ENCODE measurements at regions not wholly inside any gene's neighbourhood (a gene's known extent, or its start where the extent isn't known, plus 50 kb on each side); places are given as distances from the start of the nearest gene placed in this dataset.
"Not testable (repeated sequence)": the region's sequence is repeated elsewhere in the genome, so short reads cannot be mapped to it uniquely, and the experiment has no call there.

- WGBS, 2 donors: 63 to 77% methylated on average over 20 of the region's 20 CpGs
- no peaks in the 10 kb centered on the region for H3K36me3 ChIP-seq (ENCODE audit: low read depth, missing control alignments)
Observed at GRCh38 chr12:74663958-74664357, 126.3 kb downstream of the ATXN7L3B start.

GRCh38 chr12:74665690-74666089 lies 128.1 kb downstream of the ATXN7L3B start:
- H3K4me3 ChIP-seq: no peak overlapping the region
- H3K27ac ChIP-seq: no peak overlapping the region
- no peaks in the 10 kb centered on the region for H3K27me3 ChIP-seq
- no peak for TF ChIP-seq POLR2A (IDR thresholded peaks at IDR 0.05)
- DNase-seq: no peak
- intact Hi-C loops (cut with DNase I; ENCODE audit: low total_unique reads): no loop called here
- H3K36me3 ChIP-seq (ENCODE audit: low read depth, missing control alignments): no peaks in the 10 kb centered on the region
- no peaks in the 10 kb centered on the region for H3K9me3 ChIP-seq
- H3K4me1 ChIP-seq: no peaks in the 10 kb centered on the region

More at GRCh38 chr12:74663958-74664357, 126.3 kb downstream of the ATXN7L3B start:
- DNase-seq: no peak
- Histone ChIP-seq H3K9me3 (no peaks in the 10 kb centered on the region), H3K4me3 (no peak overlapping the region), H3K27ac (no peak overlapping the region), H3K27me3 (no peaks in the 10 kb centered on the region), H3K4me1 (no peaks in the 10 kb centered on the region)
- no peak for TF ChIP-seq CTCF (IDR thresholded peaks at IDR 0.05)
- no peak for TF ChIP-seq POLR2A (IDR thresholded peaks at IDR 0.05)
- intact Hi-C loops (cut with DNase I; ENCODE audit: low total_unique reads): no loop called here

GRCh38 chr12:74671421-74671820 lies 133.8 kb downstream of the ATXN7L3B start:
- no peaks in the 10 kb centered on the region for H3K4me1 ChIP-seq
- WGBS, 2 donors: 57 to 82% methylated on average over 1 of the region's 1 CpG
- H3K4me3 ChIP-seq: no peak overlapping the region
- intact Hi-C loops (cut with DNase I; ENCODE audit: low total_unique reads): no loop called here
- H3K27ac ChIP-seq: no peak overlapping the region
- no peaks in the 10 kb centered on the region for H3K9me3 ChIP-seq
- DNase-seq: no peak
- no peaks in the 10 kb centered on the region for H3K36me3 ChIP-seq (ENCODE audit: low read depth, missing control alignments)
- H3K27me3 ChIP-seq: no peaks in the 10 kb centered on the region
- no peak for TF ChIP-seq CTCF (IDR thresholded peaks at IDR 0.05)
- no peak for TF ChIP-seq POLR2A (IDR thresholded peaks at IDR 0.05)

GRCh38 chr12:74676955-74677354 lies 139.3 kb downstream of the ATXN7L3B start:
- H3K4me3 ChIP-seq; H3K27me3 ChIP-seq; intact Hi-C loops (cut with DNase I; ENCODE audit: low total_unique reads); DNase-seq; H3K4me1 ChIP-seq; H3K27ac ChIP-seq; H3K9me3 ChIP-seq; H3K36me3 ChIP-seq (ENCODE audit: low read depth, missing control alignments): not testable (repeated sequence)
- WGBS, 2 donors: 89 to 92% methylated on average over 4 of the region's 4 CpGs

- Histone ChIP-seq H3K9me3 (no peaks in the 10 kb centered on the region), H3K27me3 (no peaks in the 10 kb centered on the region), H3K4me1 (no peaks in the 10 kb centered on the region), H3K36me3 (ENCODE audit: low read depth, missing control alignments) (no peaks in the 10 kb centered on the region), H3K27ac (no peak overlapping the region), H3K4me3 (no peak overlapping the region)
- TF ChIP-seq POLR2A (IDR thresholded peaks at IDR 0.05): no peak
- no peak for TF ChIP-seq CTCF (IDR thresholded peaks at IDR 0.05)
- no peak for DNase-seq
- intact Hi-C loops (cut with DNase I; ENCODE audit: low total_unique reads): no loop called here
- WGBS, 2 donors: 53 to 71% methylated on average over 5 of the region's 5 CpGs
Observed at GRCh38 chr12:74685385-74685784, 147.8 kb downstream of the ATXN7L3B start.

- Histone ChIP-seq H3K36me3 (ENCODE audit: low read depth, missing control alignments) (no peaks in the 10 kb centered on the region), H3K9me3 (no peaks in the 10 kb centered on the region), H3K4me3 (no peak overlapping the region), H3K27me3 (no peaks in the 10 kb centered on the region), H3K27ac (no peak overlapping the region), H3K4me1 (no peaks in the 10 kb centered on the region)
- DNase-seq: no peak
- intact Hi-C loops (cut with DNase I; ENCODE audit: low total_unique reads): no loop called here
- TF ChIP-seq CTCF (IDR thresholded peaks at IDR 0.05) (peak in 2 of 3 experiments; percentile 4 to 40), POLR2A (IDR thresholded peaks at IDR 0.05) (no peak)
- 34 to 41% methylated on average over 3 of the region's 3 CpGs for WGBS, 2 donors
Observed at GRCh38 chr12:74689071-74689655, 151.5 kb downstream of the ATXN7L3B start.

All from testis (tissue), 2 donors.